Naive B cell (primary cell): ENCODE measurements at regions not wholly inside any gene's neighbourhood (a gene's known extent, or its start where the extent isn't known, plus 50 kb on each side); places are given as distances from the start of the nearest gene placed in this dataset.

Experiments
- ATAC-seq, 2 donors: fragments of 150-1000 bp; cut with Tn5 transposase; 2 replicates each; pipeline ENCODE4 v1.10.0; 2021; ENCODE audit warnings: low read depth in 2 of 2, mild to moderate bottlenecking in 2 of 2, moderate library complexity in 2 of 2
- DNase-seq: peaks from one replicate; pipeline ENCODE4 v3.0.0; 2022
- H3K27ac Mint-ChIP-seq, 6 donors: one replicate each; pipeline ENCODE4 v1.8.0; 2020 to 2022; ENCODE audit warnings: mild to moderate bottlenecking in 6 of 6, mixed read lengths in 6 of 6, moderate library complexity in 5 of 6, inconsistent platforms in 2 of 6
- H3K27me3 Mint-ChIP-seq, 3 donors: one replicate each; pipeline ENCODE4 v1.8.0; 2021 to 2022; ENCODE audit warnings: mixed read lengths in 3 of 3, mild to moderate bottlenecking in 1 of 3
- H3K36me3 Mint-ChIP-seq, 2 donors: one replicate each; pipeline ENCODE4 v1.8.0; 2020 to 2022; ENCODE audit warnings: mixed read lengths in 2 of 2, inconsistent platforms in 1 of 2, mild to moderate bottlenecking in 1 of 2
- H3K4me1 Mint-ChIP-seq, 3 donors: one replicate each; pipeline ENCODE4 v1.8.0; 2020 to 2022; ENCODE audit warnings: mixed read lengths in 3 of 3, inconsistent platforms in 1 of 3, mild to moderate bottlenecking in 1 of 3, moderate library complexity in 1 of 3
- H3K4me3 Mint-ChIP-seq, 8 donors: one replicate each; pipeline ENCODE4 v1.8.0; 2020 to 2022; ENCODE audit warnings: mild to moderate bottlenecking in 8 of 8, mixed read lengths in 8 of 8, moderate library complexity in 8 of 8, inconsistent platforms in 2 of 8
- H3K9me3 Mint-ChIP-seq, 7 donors: one replicate each; pipeline ENCODE4 v1.8.0; 2020 to 2022; ENCODE audit warnings: mixed read lengths in 7 of 7, mild to moderate bottlenecking in 5 of 7, inconsistent platforms in 2 of 7, moderate library complexity in 1 of 7

DNA sequence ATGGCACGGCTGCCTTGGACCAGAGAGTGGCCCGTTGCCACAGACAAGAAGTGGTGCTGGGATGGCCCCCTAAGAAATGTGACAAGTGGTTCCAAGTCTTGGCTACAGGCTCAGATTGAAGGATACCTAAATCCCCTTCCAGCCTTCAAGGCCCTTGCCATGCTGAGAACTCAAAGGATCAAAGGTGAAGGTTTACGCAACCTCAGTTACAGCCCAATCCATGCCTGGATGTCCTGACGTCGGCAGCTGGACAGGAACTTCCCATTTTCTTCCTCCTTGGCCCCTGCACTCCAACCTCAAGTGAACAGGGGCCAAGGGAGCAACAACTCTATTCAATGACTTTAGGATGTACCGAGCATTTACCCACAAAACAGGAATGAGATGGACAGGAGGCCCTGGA is 95.4 kb downstream of the DHCR7 start:
- Mint-ChIP-seq H3K27ac (no peak overlapping the region), H3K36me3 (no peaks in the 10 kb centered on the region), H3K9me3 (peaks cover 0 to 2% (median 0%) of the 10 kb centered on the region in 7 donors), H3K4me1 (peaks cover 0 to 8% (median 2%) of the 10 kb centered on the region in 3 donors), H3K4me3 (no peak overlapping the region), H3K27me3 (peaks cover 29 to 38% (median 37%) of the 10 kb centered on the region in 3 donors)
- DNase-seq (no peak), ATAC-seq (no peak)

DNA sequence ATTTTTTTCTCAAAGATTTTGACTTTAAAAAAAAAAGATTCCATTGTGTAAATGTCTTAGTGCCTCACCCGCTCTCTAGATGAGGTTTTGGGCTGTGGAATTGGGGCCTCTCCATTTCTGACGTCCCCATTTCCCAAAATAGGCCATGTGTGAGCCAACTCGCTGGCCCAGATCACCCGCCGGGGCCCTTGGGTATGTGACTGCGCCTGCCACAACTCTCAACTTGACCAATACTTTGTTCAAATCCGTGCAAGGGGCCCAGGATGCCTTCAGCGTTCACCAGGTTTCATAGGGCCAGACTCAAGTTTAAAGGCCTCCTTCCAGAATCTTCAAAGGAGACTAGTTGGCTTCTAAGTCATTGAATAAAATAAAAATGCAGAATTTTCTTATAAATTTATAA is 96.0 kb downstream of the DHCR7 start:
- H3K27ac Mint-ChIP-seq = no peak overlapping the region
- peaks cover 0 to 8% (median 2%) of the 10 kb centered on the region in 3 donors for H3K4me1 Mint-ChIP-seq
- no peak overlapping the region for H3K4me3 Mint-ChIP-seq
- H3K27me3 Mint-ChIP-seq = peaks cover 29 to 43% (median 43%) of the 10 kb centered on the region in 3 donors
- peaks cover 0 to 2% (median 0%) of the 10 kb centered on the region in 7 donors for H3K9me3 Mint-ChIP-seq
- DNase-seq (no peak), ATAC-seq (no peak)
- peaks cover 0 to 1% of the 10 kb centered on the region in 2 donors for H3K36me3 Mint-ChIP-seq

DNA sequence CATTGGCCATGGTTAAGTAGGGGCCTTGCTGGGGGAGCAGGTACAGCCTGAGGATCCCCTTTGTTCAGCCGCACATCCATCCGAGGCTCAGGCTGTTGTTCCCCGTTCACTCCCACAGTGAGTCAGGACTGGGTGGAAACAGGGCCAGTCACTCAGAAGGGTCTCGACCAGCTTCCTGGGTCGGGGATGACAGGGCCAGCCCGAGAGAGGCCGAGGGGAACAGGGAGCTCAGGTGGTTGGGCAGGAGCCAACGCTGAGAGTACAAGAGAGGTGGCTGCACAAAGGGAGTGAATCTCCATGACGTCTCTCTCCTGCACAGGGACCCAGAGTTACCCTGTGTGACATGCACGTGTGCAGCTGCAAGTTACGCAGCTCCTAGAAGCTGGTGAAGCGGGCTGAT is 97.2 kb upstream of the SHANK2 start:
- DNase-seq (no peak), ATAC-seq (no peak)
- H3K4me1 Mint-ChIP-seq = peaks cover 0 to 10% (median 2%) of the 10 kb centered on the region in 3 donors
- peaks cover 0 to 4% (median 2%) of the 10 kb centered on the region in 7 donors for H3K9me3 Mint-ChIP-seq
- no peak overlapping the region for H3K4me3 Mint-ChIP-seq
- peaks cover 26 to 57% (median 49%) of the 10 kb centered on the region in 3 donors for H3K27me3 Mint-ChIP-seq
- H3K27ac Mint-ChIP-seq = no peak overlapping the region
- peaks cover 0 to 8% of the 10 kb centered on the region in 2 donors for H3K36me3 Mint-ChIP-seq

DNA sequence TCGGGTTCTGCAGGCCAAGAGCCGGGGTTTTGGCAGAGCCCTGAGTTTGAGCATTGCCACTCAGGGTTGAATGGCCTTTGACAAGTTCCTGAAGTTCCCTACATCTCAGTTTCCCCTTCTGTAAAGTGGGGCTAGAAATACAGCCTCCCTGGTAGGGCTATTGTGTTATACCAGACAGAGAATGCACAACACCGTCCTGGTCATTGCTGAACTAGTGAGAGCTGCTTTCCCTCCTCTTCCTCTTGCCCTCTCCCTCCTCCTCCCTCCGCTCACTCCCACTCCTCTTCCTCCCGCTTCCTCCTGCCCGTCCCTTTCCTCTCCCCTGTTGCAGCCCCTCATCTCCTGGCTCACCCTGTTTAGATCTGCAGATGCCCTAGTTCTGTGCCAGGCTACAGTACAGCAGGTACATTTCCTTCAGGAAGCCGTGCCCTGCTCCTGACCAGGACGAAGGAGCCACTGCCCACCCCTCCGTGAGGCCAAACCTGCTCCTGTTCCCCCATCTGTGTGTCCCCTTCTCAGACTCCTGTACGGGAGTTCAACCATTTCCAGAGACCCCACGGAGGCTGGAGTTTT is 91.5 kb upstream of the SHANK2 start:
- no peak for DNase-seq
- Mint-ChIP-seq H3K4me3 (no peak overlapping the region), H3K4me1 (peaks cover 4 to 19% (median 12%) of the 10 kb centered on the region in 3 donors), H3K36me3 (peaks cover 0 to 8% of the 10 kb centered on the region in 2 donors), H3K9me3 (peaks cover 0 to 4% (median 2%) of the 10 kb centered on the region in 7 donors), H3K27me3 (peaks cover 22 to 55% (median 53%) of the 10 kb centered on the region in 3 donors), H3K27ac (no peak overlapping the region)
- no peak for ATAC-seq

DNA sequence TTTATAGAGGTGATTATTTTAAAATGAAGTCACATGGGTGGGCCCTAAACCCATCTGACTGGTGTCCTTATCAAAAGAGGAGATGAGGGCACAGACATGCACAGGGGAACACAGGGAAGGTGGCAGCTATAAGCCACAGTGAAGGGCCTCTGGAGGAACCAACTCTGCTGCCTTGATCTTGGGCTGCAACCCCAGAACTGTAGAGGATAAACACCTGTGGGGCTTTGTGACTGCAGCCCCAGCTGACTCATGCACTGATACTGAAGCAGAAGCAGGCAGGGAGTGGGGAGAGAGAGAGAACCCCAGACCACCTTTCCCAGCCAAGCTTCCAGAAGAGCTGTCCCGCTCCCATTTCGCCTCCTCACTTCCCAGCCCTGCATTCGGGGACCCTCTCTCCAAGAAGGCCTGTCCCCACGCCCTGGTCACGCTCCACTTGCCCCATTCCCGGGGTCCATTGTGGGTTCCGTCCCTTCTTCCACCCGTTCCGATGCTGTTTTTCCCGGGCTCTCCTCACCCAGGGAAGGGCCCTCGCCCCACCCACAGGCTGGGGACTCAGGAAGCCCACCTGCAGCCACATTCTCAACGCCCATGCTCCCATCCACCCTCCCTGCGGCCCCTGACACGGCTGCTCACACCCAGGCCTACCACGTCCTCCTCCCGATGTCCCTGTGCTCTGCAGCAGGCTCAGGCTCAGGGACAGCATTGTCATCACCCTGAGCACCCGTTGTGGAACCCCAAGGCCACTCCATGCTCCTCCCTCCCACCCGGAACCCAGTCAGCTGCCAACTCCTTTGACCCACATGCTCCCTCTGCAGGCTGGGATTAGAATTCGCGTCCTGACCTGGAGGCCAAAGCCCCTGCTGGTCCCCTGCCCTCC is 90.8 kb upstream of the SHANK2 start:
- no peak overlapping the region for H3K4me3 Mint-ChIP-seq
- DNase-seq = no peak

DNA sequence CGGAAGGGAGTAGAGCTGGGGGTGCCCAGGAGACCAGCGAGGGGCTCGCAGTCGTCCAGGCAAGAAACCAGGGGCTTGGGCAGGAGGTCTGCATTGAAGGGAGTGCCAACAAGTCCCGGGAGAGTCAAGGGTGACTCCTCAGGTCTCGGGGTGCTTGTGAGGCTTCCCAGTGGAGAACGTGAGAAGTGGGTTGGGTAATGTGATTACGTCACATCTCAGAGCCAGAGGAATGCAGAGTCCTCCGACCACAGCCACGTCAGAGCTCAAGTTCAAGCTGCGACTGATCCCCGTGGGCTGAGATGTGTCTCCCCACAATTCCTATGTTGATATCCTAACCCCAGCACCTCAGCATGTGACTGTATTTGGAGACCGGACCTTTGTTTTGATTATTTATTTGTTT is 89.7 kb upstream of the SHANK2 start:
- Mint-ChIP-seq H3K36me3 (peaks cover 0 to 6% of the 10 kb centered on the region in 2 donors), H3K4me3 (no peak overlapping the region), H3K4me1 (peaks cover 4 to 17% (median 12%) of the 10 kb centered on the region in 3 donors), H3K27me3 (peaks cover 14 to 49% (median 35%) of the 10 kb centered on the region in 3 donors), H3K9me3 (peaks cover 0 to 4% (median 0%) of the 10 kb centered on the region in 7 donors), H3K27ac (peak overlapping the region in 1 of 6 donors; percentile 40)
- no peak for ATAC-seq
- DNase-seq = no peak

More for the DNA sequence above, 90.8 kb upstream of the SHANK2 start:
- Mint-ChIP-seq H3K9me3 (peaks cover 0 to 4% (median under 1%) of the 10 kb centered on the region in 7 donors), H3K4me1 (peaks cover 4 to 17% (median 12%) of the 10 kb centered on the region in 3 donors), H3K27ac (peak overlapping the region in 1 of 6 donors; percentile 68), H3K36me3 (peaks cover 0 to 8% of the 10 kb centered on the region in 2 donors), H3K27me3 (peaks cover 16 to 55% (median 46%) of the 10 kb centered on the region in 3 donors)
- ATAC-seq = no peak

DNA sequence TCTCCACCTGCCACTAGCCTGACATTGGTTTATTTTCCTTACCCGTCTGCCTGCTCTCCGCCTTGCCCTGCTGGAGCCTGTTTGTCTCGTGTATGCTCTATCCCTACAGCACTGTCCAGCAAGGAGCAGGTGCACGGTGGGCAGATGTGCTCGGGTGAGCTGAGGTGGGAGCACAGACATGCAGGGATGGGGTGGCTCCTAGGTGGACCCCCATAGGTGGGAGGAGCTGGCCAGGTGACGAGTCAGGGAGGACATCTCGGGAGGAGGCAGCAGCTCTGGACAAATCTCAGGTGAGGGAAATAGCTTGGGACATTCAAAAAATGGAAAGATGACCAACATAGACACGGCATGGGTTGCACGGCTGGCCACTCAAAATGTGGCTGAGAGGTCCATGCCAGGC is 89.2 kb upstream of the SHANK2 start:
- no peak overlapping the region for H3K4me3 Mint-ChIP-seq
- peaks cover 9 to 46% (median 30%) of the 10 kb centered on the region in 3 donors for H3K27me3 Mint-ChIP-seq
- H3K4me1 Mint-ChIP-seq = peaks cover 4 to 17% (median 12%) of the 10 kb centered on the region in 3 donors
- H3K27ac Mint-ChIP-seq = peak overlapping the region in 1 of 6 donors; percentile 83
- peaks cover 0 to under 1% of the 10 kb centered on the region in 2 donors for H3K36me3 Mint-ChIP-seq
- ATAC-seq = no peak
- DNase-seq = no peak
- no peaks in the 10 kb centered on the region for H3K9me3 Mint-ChIP-seq

DNA sequence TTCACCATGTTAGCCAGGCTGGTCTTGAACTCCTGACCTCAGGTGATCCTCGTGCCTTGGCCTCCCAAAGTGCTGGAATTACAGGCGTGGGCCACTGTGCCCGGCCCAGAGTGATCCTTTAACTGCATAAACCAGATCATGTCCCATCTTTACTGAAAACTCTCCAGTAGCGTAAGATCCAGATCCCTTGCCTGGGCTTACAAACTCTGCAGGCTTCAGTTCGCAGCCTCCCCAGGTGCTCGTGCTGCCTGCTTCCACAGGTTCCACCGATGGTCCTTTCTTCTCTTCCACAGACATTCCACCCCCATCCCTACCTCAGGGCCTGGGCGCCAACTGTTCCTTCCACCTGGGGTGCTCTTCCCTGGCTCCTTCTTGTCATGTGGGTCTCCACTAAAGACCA is 88.8 kb upstream of the SHANK2 start:
- Mint-ChIP-seq H3K4me1 (peaks cover 4 to 17% (median 12%) of the 10 kb centered on the region in 3 donors), H3K9me3 (no peaks in the 10 kb centered on the region), H3K27me3 (peaks cover 6 to 45% (median 28%) of the 10 kb centered on the region in 3 donors), H3K4me3 (no peak overlapping the region), H3K36me3 (no peaks in the 10 kb centered on the region), H3K27ac (no peak overlapping the region)
- no peak for DNase-seq
- ATAC-seq = no peak

DNA sequence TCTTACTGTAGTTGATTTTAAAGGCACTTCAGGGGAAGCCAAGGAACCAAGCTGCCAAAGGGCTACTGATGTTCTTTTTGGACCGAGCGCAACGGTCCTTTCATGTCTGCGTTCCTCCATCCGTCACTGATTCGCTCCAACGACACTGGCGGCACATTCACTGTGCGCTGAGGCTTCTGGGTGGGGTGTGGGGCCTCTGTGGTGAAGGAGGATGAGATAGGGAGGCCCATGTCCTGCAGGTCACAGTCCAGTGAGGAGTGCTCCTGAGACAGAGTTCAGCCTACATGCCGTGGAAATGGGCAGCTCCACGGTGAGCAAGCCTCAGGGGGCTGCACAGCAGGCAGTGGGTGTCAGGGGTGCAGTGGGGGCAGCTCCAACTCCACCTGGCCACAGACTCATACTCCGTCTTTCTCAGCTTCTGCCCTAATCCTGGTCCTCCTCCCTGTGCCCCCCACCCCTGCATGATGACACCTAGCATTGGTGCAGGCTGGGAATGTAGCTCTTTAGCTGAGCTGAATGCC is 87.8 kb upstream of the SHANK2 start:
- peaks cover 4 to 17% (median 12%) of the 10 kb centered on the region in 3 donors for H3K4me1 Mint-ChIP-seq
- no peak for ATAC-seq
- no peak for DNase-seq
- no peak overlapping the region for H3K27ac Mint-ChIP-seq
- H3K9me3 Mint-ChIP-seq = peaks cover 0 to 1% (median 0%) of the 10 kb centered on the region in 7 donors
- no peaks in the 10 kb centered on the region for H3K36me3 Mint-ChIP-seq
- H3K4me3 Mint-ChIP-seq = no peak overlapping the region
- peaks cover 5 to 45% (median 22%) of the 10 kb centered on the region in 3 donors for H3K27me3 Mint-ChIP-seq

DNA sequence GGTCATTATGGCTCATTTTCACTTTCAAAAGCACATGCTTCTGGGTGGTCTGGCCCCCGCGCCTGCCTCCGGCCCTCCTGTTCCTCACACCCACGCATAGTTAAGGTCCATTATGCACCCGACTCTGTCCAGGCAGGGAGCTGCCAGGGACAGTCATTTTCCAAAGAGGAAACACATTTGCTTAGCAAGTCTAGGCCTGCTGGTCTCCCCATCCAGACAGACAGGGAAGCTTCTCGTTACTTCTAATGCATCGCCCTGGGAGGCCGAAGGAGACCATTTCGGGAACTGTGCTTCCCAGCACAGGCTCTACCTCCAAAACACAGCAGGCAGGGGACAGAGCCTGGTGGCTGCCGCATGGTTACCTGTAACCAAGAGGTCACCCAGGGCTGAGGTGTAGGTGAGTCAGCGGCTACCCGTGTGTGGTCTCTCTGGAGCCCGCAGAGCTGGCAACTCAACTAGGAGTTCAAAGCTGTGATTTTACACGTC is 87.1 kb upstream of the SHANK2 start:
- H3K27ac Mint-ChIP-seq = peak overlapping the region in 1 of 6 donors; percentile 11
- no peaks in the 10 kb centered on the region for H3K36me3 Mint-ChIP-seq
- H3K4me3 Mint-ChIP-seq = no peak overlapping the region
- peaks cover 5 to 40% (median 22%) of the 10 kb centered on the region in 3 donors for H3K27me3 Mint-ChIP-seq
- ATAC-seq (no peak), DNase-seq (no peak)
- peaks cover 4 to 13% (median 12%) of the 10 kb centered on the region in 3 donors for H3K4me1 Mint-ChIP-seq
- peaks cover 0 to 8% (median 0%) of the 10 kb centered on the region in 7 donors for H3K9me3 Mint-ChIP-seq

DNA sequence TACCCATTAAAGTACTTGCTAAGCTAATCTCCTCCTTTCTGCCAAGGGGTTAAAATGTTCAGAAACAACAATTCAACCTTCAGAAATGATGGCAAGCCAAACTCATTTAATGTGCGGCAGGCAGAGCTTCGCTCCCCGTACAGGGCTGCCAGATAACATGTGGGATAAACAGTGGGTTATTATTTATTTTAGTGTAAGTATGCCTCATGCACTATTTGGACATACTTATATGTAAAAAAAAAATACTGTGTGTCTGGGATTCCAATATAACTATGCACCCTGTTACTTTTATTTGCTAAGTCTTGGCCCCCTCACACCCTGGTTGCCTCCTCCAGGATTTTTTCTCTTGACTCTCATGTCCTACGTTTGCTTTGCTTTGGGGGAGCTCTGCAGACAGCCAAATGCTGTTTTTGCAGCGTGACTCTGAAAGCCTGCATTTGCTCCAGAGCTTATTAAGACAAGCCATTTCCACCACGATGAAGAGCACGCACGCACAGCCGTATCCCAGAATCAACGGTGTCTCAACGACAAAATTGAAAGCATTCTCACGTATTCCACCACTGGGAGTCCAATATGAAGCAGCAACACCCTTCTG is 86.5 kb upstream of the SHANK2 start:
- Mint-ChIP-seq H3K27ac (peak overlapping the region in 1 of 6 donors; percentile 11), H3K4me3 (no peak overlapping the region), H3K27me3 (peaks cover 5 to 35% (median 22%) of the 10 kb centered on the region in 3 donors), H3K36me3 (no peaks in the 10 kb centered on the region), H3K9me3 (peaks cover 0 to 11% (median under 1%) of the 10 kb centered on the region in 7 donors), H3K4me1 (peaks cover 0 to 8% (median 7%) of the 10 kb centered on the region in 3 donors)
- no peak for ATAC-seq
- no peak for DNase-seq

DNA sequence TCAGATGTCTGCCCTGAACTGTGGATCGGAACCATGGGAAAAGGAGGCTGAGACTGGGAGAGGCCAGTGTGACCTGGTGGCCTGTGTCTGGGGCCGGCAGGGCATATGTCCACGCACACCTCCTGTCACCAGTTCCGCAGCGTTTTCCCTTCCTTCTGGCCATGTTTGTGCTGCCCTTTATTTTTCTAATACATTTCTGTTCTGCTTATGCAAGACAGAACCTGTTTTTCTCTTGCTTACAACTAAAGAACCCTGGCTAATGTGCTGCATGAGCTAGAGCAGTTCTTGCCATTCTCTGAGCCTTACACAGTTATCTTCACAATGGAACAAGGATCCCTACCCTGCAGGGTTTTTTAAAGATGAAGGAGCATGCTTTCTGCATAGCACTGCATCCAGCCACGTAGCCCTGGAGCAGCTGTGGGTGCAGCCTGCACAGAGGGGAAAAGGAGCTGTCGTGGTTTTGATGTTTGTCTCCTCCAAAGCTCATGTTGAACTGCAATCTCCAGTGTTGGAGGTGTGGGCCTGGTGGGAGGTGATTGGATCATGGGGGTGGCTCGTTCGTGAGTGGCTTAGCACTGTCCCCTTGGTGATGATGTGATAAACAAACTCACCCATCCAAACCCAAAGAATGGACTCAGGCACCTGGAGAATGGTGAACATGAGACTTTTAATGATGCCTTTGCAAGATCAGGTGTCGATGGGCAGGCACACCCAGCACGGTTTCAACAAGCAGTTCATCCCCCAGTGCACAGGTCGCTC is 84.8 kb upstream of the SHANK2 start:
- Mint-ChIP-seq H3K4me1 (peaks cover 0 to 6% (median 0%) of the 10 kb centered on the region in 3 donors), H3K4me3 (no peak overlapping the region), H3K27me3 (peaks cover 5 to 32% (median 22%) of the 10 kb centered on the region in 3 donors), H3K9me3 (peaks cover 5 to 23% (median 12%) of the 10 kb centered on the region in 7 donors), H3K27ac (peak overlapping the region in 1 of 6 donors; percentile 1), H3K36me3 (peaks cover 0 to 10% of the 10 kb centered on the region in 2 donors)
- no peak for DNase-seq
- no peak for ATAC-seq
